ENCODE measurements at regions not wholly inside any gene's neighbourhood (a gene's known extent, or its start where the extent isn't known, plus 50 kb on each side); places are given as distances from the start of the nearest gene placed in this dataset.
"Not testable (repeated sequence)": the region's sequence is repeated elsewhere in the genome, so short reads cannot be mapped to it uniquely, and the experiment has no call there.

DNA sequence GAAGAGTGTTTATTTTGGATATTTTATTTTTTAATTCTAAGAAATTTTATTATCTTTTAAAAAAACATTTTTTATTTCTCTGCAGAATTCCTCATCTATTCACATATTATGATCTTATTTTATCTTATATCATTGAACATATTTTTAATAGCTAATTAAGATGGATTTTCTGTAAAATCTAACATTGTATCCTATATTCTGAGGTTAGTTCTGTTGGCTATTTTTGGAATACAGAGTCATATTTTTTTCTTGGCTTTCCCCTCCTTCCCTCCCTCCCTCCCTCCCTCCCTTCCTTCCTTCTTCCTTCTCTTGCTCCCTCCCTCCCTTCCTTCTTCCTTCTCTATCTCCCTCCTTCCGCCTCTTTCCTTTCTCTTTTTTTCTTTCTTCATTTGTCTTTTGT lies 2326.6 kb upstream of the RAG2 start:
- no peaks in the 10 kb centered on the region for H3K4me1 ChIP-seq
- no peak overlapping the region for H2AFZ ChIP-seq
- H3K27ac ChIP-seq: no peak overlapping the region
- no peaks in the 10 kb centered on the region for H3K79me2 ChIP-seq
- no peak for TF ChIP-seq CTCF (IDR thresholded peaks at IDR 0.05)
- no peaks in the 10 kb centered on the region for H3K9me3 ChIP-seq (ENCODE audit: control insufficient read depth, low read length)
- H3K27me3 ChIP-seq (ENCODE audit: control insufficient read depth, insufficient read depth, low read length): no peaks in the 10 kb centered on the region
- no peak overlapping the region for H3K4me3 ChIP-seq (ENCODE audit: low read depth, low read length)
- no peaks in the 10 kb centered on the region for H3K36me3 ChIP-seq (ENCODE audit: control insufficient read depth, insufficient read depth, low read length)
- no peak overlapping the region for H3K4me2 ChIP-seq (ENCODE audit: low read length)
- H3K9ac ChIP-seq: no peak overlapping the region

GRCh38 chr11:38900211-38900610 lies 2302.2 kb upstream of the RAG2 start:
- H3K27me3 ChIP-seq (ENCODE audit: control insufficient read depth, insufficient read depth, low read length): no peaks in the 10 kb centered on the region
- no peak overlapping the region for H2AFZ ChIP-seq

GRCh38 chr11:38894201-38894600 lies 2296.2 kb upstream of the RAG2 start:
- not testable (repeated sequence) for H3K27ac ChIP-seq; H3K4me3 ChIP-seq (ENCODE audit: low read depth, low read length); H3K27me3 ChIP-seq (ENCODE audit: control insufficient read depth, insufficient read depth, low read length); H3K4me1 ChIP-seq; H3K36me3 ChIP-seq (ENCODE audit: control insufficient read depth, insufficient read depth, low read length); H2AFZ ChIP-seq; H3K9ac ChIP-seq; H3K4me2 ChIP-seq (ENCODE audit: low read length); H3K79me2 ChIP-seq; H3K9me3 ChIP-seq (ENCODE audit: control insufficient read depth, low read length)

More at GRCh38 chr11:38900211-38900610, 2302.2 kb upstream of the RAG2 start:
- Histone ChIP-seq H3K4me2 (ENCODE audit: low read length) (no peak overlapping the region), H3K79me2 (no peaks in the 10 kb centered on the region), H3K27ac (no peak overlapping the region), H3K9ac (no peak overlapping the region), H3K4me3 (ENCODE audit: low read depth, low read length) (no peak overlapping the region), H3K36me3 (ENCODE audit: control insufficient read depth, insufficient read depth, low read length) (no peaks in the 10 kb centered on the region), H3K9me3 (ENCODE audit: control insufficient read depth, low read length) (no peaks in the 10 kb centered on the region), H3K4me1 (no peaks in the 10 kb centered on the region)
- TF ChIP-seq CTCF (IDR thresholded peaks at IDR 0.05): no peak

DNA sequence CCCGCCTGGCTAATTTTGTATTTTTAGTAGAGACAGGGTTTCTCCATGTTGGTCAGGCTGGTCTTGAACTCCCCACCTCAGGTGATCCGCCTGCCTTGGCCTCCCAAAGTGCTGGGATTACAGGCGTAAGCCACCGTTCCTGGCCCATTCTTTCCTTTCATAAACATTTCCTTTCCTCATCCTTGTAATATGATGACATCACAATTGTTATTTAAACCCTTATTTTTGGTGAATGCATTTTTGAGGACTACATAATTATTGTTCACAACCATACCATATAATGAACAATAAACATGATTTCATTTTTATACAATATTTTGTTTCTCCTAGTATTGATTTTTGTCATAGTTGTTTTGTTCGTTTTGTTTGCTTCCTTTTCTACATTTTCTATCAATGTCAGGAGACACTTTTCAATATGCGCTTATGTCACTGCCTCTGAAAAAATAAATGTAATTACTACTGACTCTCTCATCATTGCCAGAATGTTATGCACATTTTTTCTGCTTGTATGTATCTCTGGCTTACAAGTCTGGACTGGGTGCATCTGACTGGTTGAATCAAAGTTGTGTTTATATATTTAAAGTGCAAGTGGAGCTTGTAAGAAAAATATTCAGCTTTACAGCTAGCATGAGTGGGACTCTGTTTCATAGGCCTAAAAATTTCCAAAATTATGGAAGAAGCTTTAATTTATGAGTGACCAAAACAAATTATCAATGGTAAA lies 2286.3 kb upstream of the RAG2 start:
- Histone ChIP-seq H3K9me3 (ENCODE audit: control insufficient read depth, low read length) (no peaks in the 10 kb centered on the region), H3K4me1 (no peaks in the 10 kb centered on the region), H3K9ac (no peak overlapping the region)

GRCh38 chr11:38867338-38867737 lies 2269.3 kb upstream of the RAG2 start:
- Histone ChIP-seq H3K27me3 (ENCODE audit: control insufficient read depth, insufficient read depth, low read length) (no peaks in the 10 kb centered on the region), H3K4me2 (ENCODE audit: low read length) (no peak overlapping the region), H3K79me2 (no peaks in the 10 kb centered on the region), H3K36me3 (ENCODE audit: control insufficient read depth, insufficient read depth, low read length) (no peaks in the 10 kb centered on the region), H3K9ac (no peak overlapping the region), H3K4me1 (no peaks in the 10 kb centered on the region), H3K9me3 (ENCODE audit: control insufficient read depth, low read length) (no peaks in the 10 kb centered on the region), H3K4me3 (ENCODE audit: low read depth, low read length) (no peak overlapping the region), H2AFZ (no peak overlapping the region), H3K27ac (no peak overlapping the region)
- TF ChIP-seq CTCF (IDR thresholded peaks at IDR 0.05): no peak

More for the DNA sequence above, 2286.3 kb upstream of the RAG2 start:
- no peak for TF ChIP-seq CTCF (IDR thresholded peaks at IDR 0.05)
- no peaks in the 10 kb centered on the region for H3K79me2 ChIP-seq
- H3K27ac ChIP-seq: no peak overlapping the region
- H3K4me2 ChIP-seq (ENCODE audit: low read length): no peak overlapping the region
- no peaks in the 10 kb centered on the region for H3K27me3 ChIP-seq (ENCODE audit: control insufficient read depth, insufficient read depth, low read length)
- H3K4me3 ChIP-seq (ENCODE audit: low read depth, low read length): no peak overlapping the region
- no peaks in the 10 kb centered on the region for H3K36me3 ChIP-seq (ENCODE audit: control insufficient read depth, insufficient read depth, low read length)
- no peak overlapping the region for H2AFZ ChIP-seq
